Mesothelial cell of epicardium (in vitro differentiated cells): ENCODE measurements at regions not wholly inside any gene's neighbourhood (a gene's known extent, or its start where the extent isn't known, plus 50 kb on each side); places are given as distances from the start of the nearest gene placed in this dataset.
A peak's percentile ranks its signal among the peaks of the same experiment; 100 is the strongest.

ENCODE experiments used
- DNase-seq, 2 experiments: peaks; one replicate each; pipeline ENCODE4 v3.0.0; 2021; ENCODE audit warnings: low spot score in 2 of 2; ENCODE audit not compliant: unreplicated experiment in 2 of 2
- H3K27ac Mint-ChIP-seq: 2 replicates; pipeline ENCODE4 v1.8.0; 2021; ENCODE audit warnings: mixed read lengths
- H3K27me3 Mint-ChIP-seq: 2 replicates; pipeline ENCODE4 v1.8.0; 2021; ENCODE audit warnings: low read depth, mixed read lengths
- H3K36me3 Mint-ChIP-seq: 2 replicates; pipeline ENCODE4 v1.8.0; 2021; ENCODE audit warnings: mixed read lengths
- H3K4me1 Mint-ChIP-seq: 2 replicates; pipeline ENCODE4 v1.8.0; 2021; ENCODE audit warnings: mixed read lengths
- H3K4me3 Mint-ChIP-seq: 2 replicates; pipeline ENCODE4 v1.8.0; 2021; ENCODE audit warnings: mild to moderate bottlenecking, moderate library complexity, mixed read lengths
- H3K9me3 Mint-ChIP-seq: 2 replicates; pipeline ENCODE4 v1.8.0; 2021; ENCODE audit warnings: mixed read lengths
- TF ChIP-seq, protein P1 (sequence below): fragments of 200-600 bp; sonication (generic); IDR thresholded peaks from one replicate; pipeline ENCODE4 v1.5.0; 2021; ENCODE audit warnings: antibody characterized with exemption; ENCODE audit not compliant: unreplicated experiment

DNA sequence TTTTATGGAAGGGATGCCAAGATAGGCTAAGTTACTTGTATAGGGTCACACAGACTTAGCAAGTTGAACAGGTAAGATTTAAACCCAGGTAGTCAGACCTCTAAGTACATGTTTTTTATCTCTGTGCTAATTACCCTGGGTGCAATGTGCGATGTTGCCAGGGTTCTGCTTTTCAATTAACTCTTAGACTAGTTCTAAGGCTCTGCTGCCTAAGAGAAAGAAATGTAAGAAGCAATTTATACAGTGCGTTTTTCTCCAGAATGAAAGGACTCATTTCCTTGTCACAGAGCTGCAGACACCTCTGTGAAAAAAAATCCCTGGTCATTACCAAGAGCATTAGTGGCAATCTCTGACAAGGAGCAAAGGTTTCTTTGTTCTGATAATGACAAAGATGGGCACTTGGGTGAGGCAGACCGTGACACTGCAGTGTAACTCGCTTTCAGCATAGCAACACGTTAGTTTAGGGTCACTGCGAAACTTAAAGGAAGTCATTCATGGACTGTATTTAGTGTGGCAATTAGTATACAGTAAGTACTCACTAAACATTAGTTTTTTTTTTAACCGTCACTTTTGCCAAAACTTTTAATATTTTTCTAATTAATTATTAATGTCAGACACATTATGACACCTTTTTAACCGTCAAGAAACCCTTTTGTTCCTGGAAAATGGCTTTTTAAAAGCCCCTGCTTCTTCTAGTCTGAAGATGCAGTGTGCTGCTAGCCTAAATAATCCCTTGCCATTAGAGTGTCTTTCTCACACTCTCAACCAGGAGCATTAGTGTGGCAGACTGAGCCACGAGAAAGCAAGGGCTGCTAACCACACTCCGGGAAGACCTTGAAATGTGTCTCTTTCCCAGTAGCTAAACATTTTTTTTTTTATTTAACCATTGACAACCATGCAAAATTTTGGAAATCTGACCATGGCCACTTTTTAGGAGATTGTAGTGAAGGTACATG, 520.0 kb upstream of the C9orf72 start:
- Mint-ChIP-seq H3K27ac (no peak overlapping the region), H3K9me3 (peaks cover 14% of the 10 kb centered on the region), H3K36me3 (no peaks in the 10 kb centered on the region), H3K4me3 (no peak overlapping the region), H3K27me3 (no peaks in the 10 kb centered on the region), H3K4me1 (no peaks in the 10 kb centered on the region)
- no peak for DNase-seq
- TF ChIP-seq, protein P1, sequence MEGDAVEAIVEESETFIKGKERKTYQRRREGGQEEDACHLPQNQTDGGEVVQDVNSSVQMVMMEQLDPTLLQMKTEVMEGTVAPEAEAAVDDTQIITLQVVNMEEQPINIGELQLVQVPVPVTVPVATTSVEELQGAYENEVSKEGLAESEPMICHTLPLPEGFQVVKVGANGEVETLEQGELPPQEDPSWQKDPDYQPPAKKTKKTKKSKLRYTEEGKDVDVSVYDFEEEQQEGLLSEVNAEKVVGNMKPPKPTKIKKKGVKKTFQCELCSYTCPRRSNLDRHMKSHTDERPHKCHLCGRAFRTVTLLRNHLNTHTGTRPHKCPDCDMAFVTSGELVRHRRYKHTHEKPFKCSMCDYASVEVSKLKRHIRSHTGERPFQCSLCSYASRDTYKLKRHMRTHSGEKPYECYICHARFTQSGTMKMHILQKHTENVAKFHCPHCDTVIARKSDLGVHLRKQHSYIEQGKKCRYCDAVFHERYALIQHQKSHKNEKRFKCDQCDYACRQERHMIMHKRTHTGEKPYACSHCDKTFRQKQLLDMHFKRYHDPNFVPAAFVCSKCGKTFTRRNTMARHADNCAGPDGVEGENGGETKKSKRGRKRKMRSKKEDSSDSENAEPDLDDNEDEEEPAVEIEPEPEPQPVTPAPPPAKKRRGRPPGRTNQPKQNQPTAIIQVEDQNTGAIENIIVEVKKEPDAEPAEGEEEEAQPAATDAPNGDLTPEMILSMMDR = no peak

DNA sequence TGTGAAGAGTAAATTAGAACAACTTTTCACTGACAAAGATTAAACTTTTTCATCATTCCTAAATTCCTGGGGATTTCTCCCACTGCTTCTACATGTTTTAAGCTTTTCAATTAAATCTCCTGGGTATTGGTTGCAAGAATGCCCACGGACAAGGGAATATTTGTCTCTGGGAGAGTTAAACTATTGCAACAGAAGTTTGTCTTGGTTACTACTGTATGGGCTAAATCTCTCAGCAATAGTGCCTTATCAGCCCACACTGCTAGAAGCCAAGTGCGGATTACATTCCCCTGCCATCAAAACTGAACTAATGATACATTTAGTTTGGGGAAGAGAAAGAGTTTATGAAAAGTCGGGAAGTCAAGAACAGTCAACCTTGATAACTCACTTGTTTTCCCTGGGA, 528.2 kb upstream of the C9orf72 start:
- no peaks in the 10 kb centered on the region for H3K36me3 Mint-ChIP-seq
- H3K27me3 Mint-ChIP-seq = peaks cover 2% of the 10 kb centered on the region
- TF ChIP-seq, protein P1 = no peak

DNA sequence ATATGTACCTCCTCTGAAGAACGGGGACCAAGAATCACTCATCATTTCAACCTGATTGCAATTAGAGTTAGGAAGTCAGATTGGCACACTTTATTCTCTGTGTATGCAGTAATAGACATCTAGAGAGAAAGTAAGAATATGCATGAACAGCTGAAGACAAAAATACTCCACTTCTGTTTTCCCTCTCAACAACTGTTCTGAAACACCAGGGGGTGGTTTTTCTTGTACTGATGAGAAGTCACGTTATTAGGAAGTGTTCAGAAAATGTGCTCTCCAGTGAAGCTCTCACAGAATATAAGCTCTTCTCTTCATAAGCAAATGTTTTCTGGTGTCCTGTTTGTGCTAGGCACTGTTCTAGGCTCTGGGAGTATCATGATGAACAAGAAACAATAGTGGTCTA, 531.7 kb upstream of the C9orf72 start:
- peaks cover 2% of the 10 kb centered on the region for H3K4me1 Mint-ChIP-seq
- H3K36me3 Mint-ChIP-seq = peaks cover 2% of the 10 kb centered on the region
- TF ChIP-seq, protein P1 = no peak
- H3K4me3 Mint-ChIP-seq = no peak overlapping the region
- H3K27me3 Mint-ChIP-seq = peaks cover 2% of the 10 kb centered on the region
- no peak overlapping the region for H3K27ac Mint-ChIP-seq
- peaks cover 9% of the 10 kb centered on the region for H3K9me3 Mint-ChIP-seq
- no peak for DNase-seq

More for the DNA sequence above, 528.2 kb upstream of the C9orf72 start:
- Mint-ChIP-seq H3K4me1 (peaks cover 2% of the 10 kb centered on the region), H3K27ac (no peak overlapping the region), H3K4me3 (no peak overlapping the region), H3K9me3 (no peaks in the 10 kb centered on the region)
- DNase-seq = no peak

DNA sequence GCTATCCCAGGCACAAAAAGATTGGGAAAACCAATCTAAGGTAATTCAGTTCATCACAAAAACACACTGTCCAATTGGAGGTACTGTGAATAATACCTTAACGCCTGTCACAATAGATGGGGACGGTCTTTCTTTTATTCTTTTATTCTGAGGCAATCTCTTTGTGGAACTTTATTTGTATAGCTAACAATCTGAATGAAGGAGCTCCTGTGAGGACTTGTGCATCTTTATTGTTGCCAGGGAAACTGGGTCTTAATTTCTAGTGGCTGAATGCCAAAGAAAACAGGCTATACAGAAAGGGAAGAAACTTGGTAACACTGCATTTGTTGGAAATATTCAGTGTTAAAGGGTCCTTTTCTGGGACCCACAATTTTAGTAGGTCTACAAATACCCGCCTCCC, 546.9 kb upstream of the C9orf72 start:
- Mint-ChIP-seq H3K27ac (peak overlapping the region; percentile 63), H3K9me3 (no peaks in the 10 kb centered on the region), H3K36me3 (no peaks in the 10 kb centered on the region), H3K4me3 (no peak overlapping the region), H3K4me1 (peaks cover 25% of the 10 kb centered on the region), H3K27me3 (no peaks in the 10 kb centered on the region)
- DNase-seq = no peak
- TF ChIP-seq, protein P1 = no peak

DNA sequence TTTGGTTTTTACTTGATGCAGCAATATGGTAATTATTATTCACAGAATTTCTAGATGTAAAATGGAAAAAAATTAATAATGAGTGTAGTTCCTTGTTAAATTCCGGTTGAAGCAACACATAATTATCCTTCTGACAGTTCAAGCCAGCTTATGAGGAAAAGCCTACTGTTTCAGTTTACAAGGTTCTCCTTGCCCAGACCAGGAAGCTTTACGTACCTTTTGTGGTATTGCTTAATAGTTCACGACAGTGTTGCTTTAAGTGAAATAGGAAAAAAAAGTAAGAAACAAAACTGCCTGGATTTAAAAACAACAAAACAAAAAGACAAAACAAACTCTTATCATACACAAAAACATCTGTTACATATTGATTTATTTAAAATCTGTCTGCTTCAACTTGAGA, 547.3 kb upstream of the C9orf72 start:
- no peak for DNase-seq
- Mint-ChIP-seq H3K27ac (peak overlapping the region; percentile 63), H3K4me1 (peaks cover 25% of the 10 kb centered on the region), H3K27me3 (no peaks in the 10 kb centered on the region), H3K4me3 (no peak overlapping the region), H3K9me3 (no peaks in the 10 kb centered on the region), H3K36me3 (no peaks in the 10 kb centered on the region)
- TF ChIP-seq, protein P1 = no peak
